Body of pancreas (tissue), 4 donors: ENCODE measurements at regions not wholly inside any gene's neighbourhood (a gene's known extent, or its start where the extent isn't known, plus 50 kb on each side); places are given as distances from the start of the nearest gene placed in this dataset.
"Not testable (repeated sequence)": the region's sequence is repeated elsewhere in the genome, so short reads cannot be mapped to it uniquely, and the experiment has no call there.

Experiments used
- CTCF ChIP-seq, 7 experiments: fragments of 450-650 bp in 4 of 7; fragments of 200-600 bp in 3 of 7; sonication (generic) in 3 of 7; IDR thresholded peaks; one replicate each; pipeline ENCODE4 v1.5.1; 2016 to 2019; ENCODE audit warnings: antibody characterized with exemption in 7 of 7
- POLR2A ChIP-seq, 3 donors: fragments of 450-650 bp; IDR thresholded peaks; one replicate each; pipeline ENCODE4 v1.6.1; 2016; ENCODE audit warnings: antibody characterized with exemption in 3 of 3, mild to moderate bottlenecking in 2 of 3

- not testable (repeated sequence) for TF ChIP-seq CTCF, POLR2A (IDR thresholded peaks at IDR 0.05)
These were observed 246.6 kb downstream of the ZNF608 start for GRCh38 chr5:124499818-124500217.
